ENCODE measurements at regions not wholly inside any gene's neighbourhood (a gene's known extent, or its start where the extent isn't known, plus 50 kb on each side); places are given as distances from the start of the nearest gene placed in this dataset.

GRCh38 chr5:68086857-68087256, 128.7 kb upstream of the PIK3R1 start:
- Mint-ChIP-seq H3K27ac (no peak overlapping the region), H3K9me3 (peaks cover 9% of the 10 kb centered on the region), H3K4me1 (peaks cover 12% of the 10 kb centered on the region), H3K36me3 (no peaks in the 10 kb centered on the region), H3K4me3 (no peak overlapping the region), H3K27me3 (ENCODE audit: insufficient read depth, low read depth) (peaks cover 2% of the 10 kb centered on the region)
- Histone ChIP-seq H3K9me3 (ENCODE audit: low read depth) (no peaks in the 10 kb centered on the region), H3K27me3 (no peaks in the 10 kb centered on the region), H3K4me3 (no peak overlapping the region), H3K36me3 (no peaks in the 10 kb centered on the region), H2AFZ (replicated peaks) (no peak overlapping the region), H3K9ac (no peak overlapping the region), H4K20me1 (ENCODE audit: low read depth) (no peaks in the 10 kb centered on the region), H3K27ac (no peak overlapping the region), H3K79me2 (ENCODE audit: low read depth) (no peaks in the 10 kb centered on the region), H3K4me1 (peaks cover 5% of the 10 kb centered on the region), H3K4me2 (no peak overlapping the region), H3F3A (ENCODE audit: low read depth) (no peaks in the 10 kb centered on the region)
- DNase-seq (ENCODE audit: low spot score): no peak
- TF ChIP-seq EZH2 (IDR thresholded peaks at IDR 0.05) (no peak), CTCF (IDR thresholded peaks at IDR 0.05) (no peak), EZH2phosphoT487 (IDR thresholded peaks at IDR 0.05) (no peak)

- H3K79me2 ChIP-seq (ENCODE audit: low read depth): no peaks in the 10 kb centered on the region
- no peaks in the 10 kb centered on the region for H3F3A ChIP-seq (ENCODE audit: low read depth)
- H3K4me3 ChIP-seq: no peak overlapping the region
- Mint-ChIP-seq H3K36me3 (no peaks in the 10 kb centered on the region), H3K9me3 (peaks cover 9% of the 10 kb centered on the region), H3K27ac (no peak overlapping the region), H3K4me1 (peaks cover 12% of the 10 kb centered on the region), H3K4me3 (no peak overlapping the region), H3K27me3 (ENCODE audit: insufficient read depth, low read depth) (peaks cover 2% of the 10 kb centered on the region)
- H4K20me1 ChIP-seq (ENCODE audit: low read depth): no peaks in the 10 kb centered on the region
- no peak overlapping the region for H2AFZ ChIP-seq (replicated peaks)
- TF ChIP-seq EZH2phosphoT487 (IDR thresholded peaks at IDR 0.05) (no peak), CTCF (IDR thresholded peaks at IDR 0.05) (no peak), EZH2 (IDR thresholded peaks at IDR 0.05) (no peak)
- no peaks in the 10 kb centered on the region for H3K9me3 ChIP-seq (ENCODE audit: low read depth)
- H3K27ac ChIP-seq: no peak overlapping the region
- no peak for DNase-seq (ENCODE audit: low spot score)
- no peak overlapping the region for H3K4me2 ChIP-seq
- no peaks in the 10 kb centered on the region for H3K27me3 ChIP-seq
- no peak overlapping the region for H3K9ac ChIP-seq
- no peaks in the 10 kb centered on the region for H3K36me3 ChIP-seq
- peaks cover 5% of the 10 kb centered on the region for H3K4me1 ChIP-seq
These were observed 129.1 kb upstream of the PIK3R1 start for GRCh38 chr5:68086439-68086838.

DNA sequence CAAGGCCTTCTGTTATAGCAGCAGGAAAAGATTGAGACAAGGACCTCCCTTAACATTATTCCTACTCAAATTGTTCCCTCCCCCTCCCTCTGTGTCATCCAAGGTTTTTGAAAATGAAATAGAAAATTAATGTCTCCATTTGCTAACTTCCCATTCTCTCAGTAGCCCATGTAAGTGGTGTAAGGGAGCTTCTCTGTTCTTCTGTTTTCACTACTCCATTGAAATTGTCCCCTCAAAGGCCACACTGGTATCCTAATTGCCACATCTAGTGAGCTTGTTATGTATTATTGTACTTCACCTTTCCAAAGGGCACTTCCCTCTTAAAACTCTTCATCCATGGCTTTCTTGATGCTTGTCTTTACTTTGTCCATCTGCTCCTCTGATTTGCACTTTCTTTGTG, 131.2 kb upstream of the PIK3R1 start:
- H3K36me3 ChIP-seq: no peaks in the 10 kb centered on the region
- no peak overlapping the region for H3K9ac ChIP-seq
- H3K27ac Mint-ChIP-seq: no peak overlapping the region
- H3K4me1 ChIP-seq: peaks cover 5% of the 10 kb centered on the region
- no peaks in the 10 kb centered on the region for H3K36me3 Mint-ChIP-seq
- H3K27me3 ChIP-seq: no peaks in the 10 kb centered on the region
- no peak overlapping the region for H3K4me3 Mint-ChIP-seq
- H3K27me3 Mint-ChIP-seq (ENCODE audit: insufficient read depth, low read depth): peaks cover 4% of the 10 kb centered on the region
- DNase-seq (ENCODE audit: low spot score): no peak
- TF ChIP-seq EZH2phosphoT487 (IDR thresholded peaks at IDR 0.05) (no peak), EZH2 (IDR thresholded peaks at IDR 0.05) (no peak), CTCF (IDR thresholded peaks at IDR 0.05) (no peak)
- H3K27ac ChIP-seq: no peak overlapping the region
- H3K4me2 ChIP-seq: no peak overlapping the region
- no peaks in the 10 kb centered on the region for H3F3A ChIP-seq (ENCODE audit: low read depth)
- H3K4me3 ChIP-seq: no peak overlapping the region
- no peak overlapping the region for H2AFZ ChIP-seq (replicated peaks)
- H3K79me2 ChIP-seq (ENCODE audit: low read depth): no peaks in the 10 kb centered on the region
- peaks cover 15% of the 10 kb centered on the region for H3K4me1 Mint-ChIP-seq
- peaks cover 5% of the 10 kb centered on the region for H3K9me3 Mint-ChIP-seq
- H4K20me1 ChIP-seq (ENCODE audit: low read depth): no peaks in the 10 kb centered on the region
- no peaks in the 10 kb centered on the region for H3K9me3 ChIP-seq (ENCODE audit: low read depth)

Data from neural progenitor cell (in vitro differentiated cells).